ENCODE measurements at regions not wholly inside any gene's neighbourhood (a gene's known extent, or its start where the extent isn't known, plus 50 kb on each side); places are given as distances from the start of the nearest gene placed in this dataset.

DNA sequence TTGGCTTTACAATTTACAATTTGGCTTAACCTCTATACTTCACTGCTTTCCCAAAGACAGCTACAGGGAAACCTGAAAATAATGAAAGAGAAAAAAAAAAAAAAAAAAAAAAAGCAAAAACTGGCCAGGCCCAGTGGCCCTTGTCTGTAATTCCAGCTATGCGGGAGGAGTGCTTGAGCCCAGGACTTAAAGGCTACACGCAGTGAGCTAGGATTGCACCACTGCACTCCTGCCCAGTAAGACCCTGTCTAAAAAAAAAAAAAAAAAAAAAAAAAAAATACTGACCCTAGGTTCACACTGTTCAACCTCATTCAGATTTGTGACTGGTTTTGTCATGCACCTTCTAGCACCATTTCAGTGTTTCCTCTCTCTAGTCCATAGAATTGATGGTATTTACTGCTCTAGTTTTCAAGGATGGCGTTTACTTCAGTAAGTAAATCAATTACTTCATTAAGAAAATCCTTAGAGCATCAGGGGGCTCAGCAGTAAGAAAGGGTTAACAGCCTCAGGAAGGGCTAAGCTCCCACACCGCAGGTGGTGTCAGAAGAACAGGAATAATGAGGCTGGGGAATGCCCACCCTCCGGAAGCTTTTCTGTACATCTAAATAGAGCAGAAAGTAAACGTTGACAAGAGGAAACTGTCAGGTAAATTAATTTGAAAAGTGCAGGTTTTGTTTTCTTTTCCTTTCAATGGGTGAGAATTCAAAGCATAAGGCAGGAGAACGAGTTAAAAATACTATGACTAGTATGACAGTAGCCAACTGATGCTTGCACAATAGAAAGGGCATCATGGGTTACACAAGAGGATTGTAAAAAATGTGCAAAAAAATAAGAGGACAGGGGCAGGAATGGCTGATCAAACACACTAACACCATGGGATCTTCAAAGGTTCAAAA, 115.0 kb upstream of the MDM1 start:
- no peak for DNase-seq
- Mint-ChIP-seq H3K4me1 (ENCODE audit: low read depth in 2 of 2) (peaks cover 74 to 84% of the 10 kb centered on the region in 2 donors), H3K27ac (peak overlapping the region; percentile 25 to 95), H3K36me3 (ENCODE audit: insufficient read depth) (peaks cover 4% of the 10 kb centered on the region), H3K9me3 (peaks cover 4 to 8% of the 10 kb centered on the region in 2 donors), H3K27me3 (no peaks in the 10 kb centered on the region), H3K4me3 (peak overlapping the region; percentile 62 to 75)
- ATAC-seq (replicated peaks), result no peak

DNA sequence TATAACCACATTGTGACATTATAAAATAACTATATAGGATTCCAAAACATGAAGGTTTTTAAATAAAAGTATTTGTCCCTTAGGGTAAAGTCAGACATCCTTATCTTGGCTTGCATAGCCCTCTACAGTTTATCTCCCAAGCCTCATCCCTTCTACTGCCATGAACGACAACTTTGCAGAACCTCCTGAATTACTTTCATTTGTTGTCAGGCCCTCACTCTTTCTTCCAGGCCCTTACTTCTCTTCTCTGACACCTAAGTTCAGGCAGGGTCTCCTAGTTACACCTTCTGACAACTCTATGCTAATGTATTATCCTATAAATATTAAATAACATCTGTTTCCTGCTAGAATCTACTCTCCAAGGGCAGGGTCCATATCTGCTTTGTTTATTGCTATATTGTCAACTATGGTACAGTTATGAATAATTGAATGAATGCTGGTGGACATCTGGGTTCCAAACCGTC, 115.7 kb upstream of the MDM1 start:
- Mint-ChIP-seq H3K36me3 (ENCODE audit: insufficient read depth) (peaks cover 4% of the 10 kb centered on the region), H3K9me3 (peaks cover 4 to 8% of the 10 kb centered on the region in 2 donors), H3K27me3 (no peaks in the 10 kb centered on the region), H3K27ac (peak overlapping the region; percentile 89 to 95), H3K4me3 (peak overlapping the region; percentile 62 to 75), H3K4me1 (ENCODE audit: low read depth in 2 of 2) (peaks cover 72 to 84% of the 10 kb centered on the region in 2 donors)
- DNase-seq (no peak), ATAC-seq (replicated peaks) (no peak)

DNA sequence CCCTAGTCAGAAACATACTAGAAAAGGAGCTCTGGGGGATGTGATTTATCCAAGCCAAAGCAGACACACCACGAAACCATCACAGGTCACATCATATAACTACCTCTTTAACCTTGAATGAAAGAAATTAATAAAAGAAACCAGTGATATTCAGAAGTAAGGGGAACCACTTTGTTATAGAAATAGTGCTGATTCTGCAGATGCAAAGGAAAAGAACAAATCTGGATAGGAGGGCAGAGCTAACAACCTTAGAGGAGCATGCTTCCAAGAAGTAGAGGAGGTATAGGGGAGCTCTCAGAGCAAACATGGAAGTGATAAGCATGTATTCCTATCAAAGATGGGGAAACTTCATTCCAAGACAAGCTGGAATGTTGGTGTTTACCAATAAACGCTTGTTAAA, 117.0 kb upstream of the MDM1 start:
- Mint-ChIP-seq H3K27ac (peak overlapping the region; percentile 89 to 95), H3K4me3 (peak overlapping the region; percentile 62 to 75), H3K36me3 (ENCODE audit: insufficient read depth) (peaks cover 8% of the 10 kb centered on the region), H3K27me3 (no peaks in the 10 kb centered on the region), H3K4me1 (ENCODE audit: low read depth in 2 of 2) (peaks cover 73 to 94% of the 10 kb centered on the region in 2 donors), H3K9me3 (no peaks in the 10 kb centered on the region)
- DNase-seq (no peak), ATAC-seq (replicated peaks) (no peak)

DNA sequence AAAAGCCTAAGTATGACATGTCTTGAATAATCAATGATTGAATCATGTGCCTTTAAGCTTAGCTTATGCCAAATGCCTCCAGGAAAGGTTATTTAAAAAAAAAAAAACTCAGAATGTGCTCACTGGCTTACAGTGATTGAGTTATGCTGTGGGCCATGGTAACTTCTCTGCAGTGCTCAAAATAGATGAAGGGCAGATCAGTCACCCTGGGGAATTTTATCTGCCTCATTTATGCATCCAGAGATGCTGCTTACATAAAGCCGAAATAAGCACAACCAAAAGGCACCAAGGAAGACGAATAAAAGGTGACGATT, 118.7 kb upstream of the MDM1 start:
- DNase-seq (no peak), ATAC-seq (replicated peaks) (peak; percentile 30)
- Mint-ChIP-seq H3K27ac (peak overlapping the region; percentile 89 to 95), H3K9me3 (peaks cover 0 to under 1% of the 10 kb centered on the region in 2 donors), H3K36me3 (ENCODE audit: insufficient read depth) (peaks cover 8% of the 10 kb centered on the region), H3K4me1 (ENCODE audit: low read depth in 2 of 2) (peaks cover 76 to 95% of the 10 kb centered on the region in 2 donors), H3K4me3 (peak overlapping the region; percentile 72 to 75), H3K27me3 (no peaks in the 10 kb centered on the region)

DNA sequence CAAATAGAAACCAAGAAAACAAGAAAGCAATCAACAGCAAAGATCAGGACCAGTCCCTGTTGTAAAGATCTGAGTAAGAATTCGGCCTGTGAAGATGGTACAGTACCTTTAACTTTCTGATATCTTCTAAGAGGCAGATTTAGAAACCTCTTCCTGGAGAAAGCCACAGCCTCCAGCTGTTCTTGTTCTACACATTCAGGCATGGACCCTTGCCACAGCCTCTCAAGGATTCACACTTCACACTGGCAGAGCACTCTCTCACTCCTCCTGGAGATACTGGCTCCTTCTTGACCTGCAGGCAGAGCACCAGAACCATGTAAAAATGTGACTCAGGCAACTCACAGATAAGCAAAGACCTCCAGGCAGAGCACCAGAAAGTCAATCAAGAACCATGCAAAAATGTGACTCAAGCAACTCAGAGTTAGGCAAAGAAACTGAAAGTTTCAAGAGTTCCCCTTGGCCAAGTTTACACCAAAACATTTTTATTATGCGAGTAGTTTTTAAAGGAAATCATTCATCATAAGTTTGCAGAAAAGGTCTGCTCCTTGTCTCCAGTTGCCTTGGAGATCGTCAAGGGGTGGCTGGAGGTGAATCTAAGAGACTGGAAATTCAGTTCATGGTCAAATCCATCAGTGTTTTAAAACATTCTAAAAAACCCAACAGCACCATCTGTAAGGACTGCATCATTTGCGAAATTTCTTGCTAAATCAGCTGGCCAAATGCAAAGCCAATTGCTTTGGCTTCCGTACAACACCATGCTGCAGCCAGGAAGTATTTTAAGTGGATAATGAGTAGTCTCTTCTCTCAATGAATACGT, 119.3 kb upstream of the MDM1 start:
- DNase-seq (peak; percentile 22 to 36 (median 27)), ATAC-seq (replicated peaks) (peak; percentile 67)
- H3K36me3 Mint-ChIP-seq (ENCODE audit: insufficient read depth), result peaks cover 4% of the 10 kb centered on the region
- peak overlapping the region; percentile 89 to 95 for H3K27ac Mint-ChIP-seq
- peaks cover 75 to 96% of the 10 kb centered on the region in 2 donors for H3K4me1 Mint-ChIP-seq (ENCODE audit: low read depth in 2 of 2)
- no peaks in the 10 kb centered on the region for H3K27me3 Mint-ChIP-seq
- H3K9me3 Mint-ChIP-seq, result peaks cover 0 to 5% of the 10 kb centered on the region in 2 donors
- H3K4me3 Mint-ChIP-seq, result peak overlapping the region; percentile 72 to 75

DNA sequence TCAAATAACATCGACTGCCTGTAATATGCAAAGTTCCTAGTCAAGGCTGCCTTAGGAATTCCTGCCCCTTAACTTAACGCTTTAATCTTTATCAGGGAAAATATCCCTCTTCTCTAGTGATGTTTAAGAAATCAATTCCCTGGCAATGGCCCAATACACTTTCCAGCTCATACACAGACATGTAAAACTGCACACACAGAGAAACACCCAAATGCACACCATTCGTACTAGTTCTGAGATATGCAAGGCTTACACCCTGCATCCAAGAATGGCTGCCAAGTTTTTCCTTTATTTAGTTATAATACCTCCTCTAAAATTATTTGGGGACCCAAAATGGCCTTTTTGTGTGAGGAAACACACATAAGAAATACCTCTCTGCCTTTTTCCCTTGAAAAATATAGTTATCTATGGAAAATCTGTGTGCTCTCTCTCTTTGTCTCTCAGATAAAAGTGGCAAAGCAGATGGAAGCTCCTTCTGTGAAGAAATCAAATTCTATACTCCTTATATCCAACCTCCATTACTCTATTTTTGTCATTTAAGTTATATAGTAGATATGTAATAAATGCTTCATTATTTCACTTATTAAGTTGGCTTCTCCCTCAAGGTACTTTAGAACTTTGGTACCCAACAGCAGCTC, 120.0 kb upstream of the MDM1 start:
- DNase-seq (no peak), ATAC-seq (replicated peaks) (no peak)
- Mint-ChIP-seq H3K4me1 (ENCODE audit: low read depth in 2 of 2) (peaks cover 70 to 92% of the 10 kb centered on the region in 2 donors), H3K9me3 (peaks cover 0 to 5% of the 10 kb centered on the region in 2 donors), H3K36me3 (ENCODE audit: insufficient read depth) (peaks cover 4% of the 10 kb centered on the region), H3K27me3 (no peaks in the 10 kb centered on the region), H3K27ac (peak overlapping the region; percentile 89 to 95), H3K4me3 (peak overlapping the region; percentile 72 to 75)

DNA sequence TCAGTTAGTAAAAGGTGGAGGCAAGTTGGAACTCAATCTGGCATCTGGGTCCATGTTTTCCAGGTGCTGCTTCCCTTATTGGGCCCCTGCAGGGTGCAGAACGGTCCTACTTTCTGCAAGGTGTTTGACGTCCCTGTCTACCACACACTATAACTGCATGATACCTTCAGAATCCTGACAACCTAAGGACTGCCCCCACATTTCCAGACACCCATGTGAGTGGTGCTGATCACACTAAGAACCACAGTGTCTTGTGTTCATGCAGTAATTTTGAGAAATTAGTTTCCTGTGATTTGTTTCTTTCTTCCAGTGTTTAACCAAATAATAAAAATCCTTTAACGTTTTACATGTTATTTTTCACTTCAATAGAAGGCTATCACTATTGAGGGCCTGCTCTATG, 121.1 kb upstream of the MDM1 start:
- Mint-ChIP-seq H3K36me3 (ENCODE audit: insufficient read depth) (peaks cover 4% of the 10 kb centered on the region), H3K4me3 (peak overlapping the region; percentile 72 to 75), H3K27ac (peak overlapping the region; percentile 89 to 95), H3K4me1 (ENCODE audit: low read depth in 2 of 2) (peaks cover 73 to 82% of the 10 kb centered on the region in 2 donors), H3K27me3 (no peaks in the 10 kb centered on the region), H3K9me3 (peaks cover 0 to 5% of the 10 kb centered on the region in 2 donors)
- ATAC-seq (replicated peaks) (no peak), DNase-seq (no peak)

DNA sequence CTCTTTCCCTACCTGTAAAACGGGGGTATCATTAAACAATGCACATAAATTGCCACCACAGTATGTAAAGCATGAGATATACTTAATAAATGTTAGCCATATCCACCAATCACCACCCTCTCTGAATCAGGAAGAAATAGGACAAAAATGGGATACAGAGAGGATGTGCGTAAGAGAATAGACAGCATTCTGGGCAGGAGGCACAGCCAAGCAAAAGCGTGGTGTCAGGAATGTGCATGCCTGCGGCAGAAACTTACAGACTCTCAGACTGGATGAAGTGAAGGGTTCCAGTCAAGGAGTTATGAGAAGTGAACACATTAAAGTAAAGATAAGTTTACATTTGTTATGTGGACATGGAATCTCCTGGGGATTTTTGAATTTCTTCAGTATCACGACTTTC, 121.7 kb upstream of the MDM1 start:
- Mint-ChIP-seq H3K4me1 (ENCODE audit: low read depth in 2 of 2) (peaks cover 72 to 82% of the 10 kb centered on the region in 2 donors), H3K9me3 (peaks cover 0 to 5% of the 10 kb centered on the region in 2 donors), H3K36me3 (ENCODE audit: insufficient read depth) (peaks cover 4% of the 10 kb centered on the region), H3K27me3 (no peaks in the 10 kb centered on the region), H3K27ac (peak overlapping the region; percentile 44 to 95), H3K4me3 (peak overlapping the region; percentile 72 to 75)
- ATAC-seq (replicated peaks), result no peak
- DNase-seq, result no peak

DNA sequence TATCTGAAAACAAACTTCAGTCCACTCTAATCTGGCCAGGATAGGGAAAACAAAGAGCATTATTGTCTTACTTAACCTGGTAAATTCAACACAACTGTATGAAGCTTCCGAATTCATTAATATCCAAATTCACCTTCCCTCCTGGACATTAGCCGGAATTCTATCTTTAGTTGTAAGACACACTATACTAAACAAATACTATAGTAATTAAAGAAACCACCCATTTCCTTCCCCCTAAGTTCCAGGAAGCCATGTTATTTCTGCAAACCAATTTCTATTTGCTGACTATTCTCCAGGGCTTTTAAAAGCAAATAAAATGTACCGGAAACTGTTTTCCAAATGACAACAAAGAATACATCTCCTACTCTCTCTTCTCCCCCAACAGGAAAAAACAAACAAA, 122.7 kb upstream of the MDM1 start:
- Mint-ChIP-seq H3K36me3 (ENCODE audit: insufficient read depth) (peaks cover 4% of the 10 kb centered on the region), H3K4me3 (peak overlapping the region; percentile 42 to 76), H3K27ac (peak overlapping the region; percentile 57 to 95), H3K9me3 (peaks cover 0 to 5% of the 10 kb centered on the region in 2 donors), H3K4me1 (ENCODE audit: low read depth in 2 of 2) (peaks cover 63 to 80% of the 10 kb centered on the region in 2 donors), H3K27me3 (no peaks in the 10 kb centered on the region)
- ATAC-seq (replicated peaks) (no peak), DNase-seq (no peak)

DNA sequence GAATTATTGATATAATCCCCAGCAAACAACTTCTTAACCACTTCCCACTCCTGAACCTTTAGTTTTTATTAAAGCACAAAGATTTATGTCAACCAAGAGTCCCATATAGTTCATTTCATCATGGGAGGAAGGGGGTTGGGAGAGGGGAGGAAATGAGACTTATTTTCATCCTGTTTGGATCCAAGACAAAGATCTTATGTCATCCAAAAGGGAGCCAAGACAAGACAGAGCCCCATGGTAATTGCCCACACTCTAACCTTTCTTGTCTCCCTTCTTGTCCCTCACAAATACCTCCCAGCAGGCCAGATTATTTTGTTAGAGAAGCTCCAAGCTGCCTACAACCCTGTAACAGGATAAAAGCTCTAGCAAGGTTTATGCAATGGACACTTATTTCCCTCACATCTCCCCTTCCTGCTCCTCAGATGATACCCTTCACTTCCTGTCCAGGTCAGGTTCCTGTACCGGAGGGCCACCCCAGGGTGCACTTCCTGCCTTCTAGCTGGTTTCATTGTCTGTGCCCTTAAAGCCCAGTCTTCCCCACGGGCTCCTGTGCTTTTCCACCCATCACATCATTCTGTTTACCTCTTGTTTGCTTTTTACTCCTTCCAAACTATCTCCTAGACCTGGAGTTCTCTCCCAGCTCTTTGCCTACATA, 123.7 kb upstream of the MDM1 start:
- DNase-seq (no peak), ATAC-seq (replicated peaks) (no peak)
- peak overlapping the region; percentile 42 to 76 for H3K4me3 Mint-ChIP-seq
- H3K36me3 Mint-ChIP-seq (ENCODE audit: insufficient read depth), result peaks cover 4% of the 10 kb centered on the region
- H3K27me3 Mint-ChIP-seq, result no peaks in the 10 kb centered on the region
- H3K9me3 Mint-ChIP-seq, result peaks cover 0 to 5% of the 10 kb centered on the region in 2 donors
- H3K4me1 Mint-ChIP-seq (ENCODE audit: low read depth in 2 of 2), result peaks cover 56 to 76% of the 10 kb centered on the region in 2 donors
- peak overlapping the region; percentile 57 to 95 for H3K27ac Mint-ChIP-seq

DNA sequence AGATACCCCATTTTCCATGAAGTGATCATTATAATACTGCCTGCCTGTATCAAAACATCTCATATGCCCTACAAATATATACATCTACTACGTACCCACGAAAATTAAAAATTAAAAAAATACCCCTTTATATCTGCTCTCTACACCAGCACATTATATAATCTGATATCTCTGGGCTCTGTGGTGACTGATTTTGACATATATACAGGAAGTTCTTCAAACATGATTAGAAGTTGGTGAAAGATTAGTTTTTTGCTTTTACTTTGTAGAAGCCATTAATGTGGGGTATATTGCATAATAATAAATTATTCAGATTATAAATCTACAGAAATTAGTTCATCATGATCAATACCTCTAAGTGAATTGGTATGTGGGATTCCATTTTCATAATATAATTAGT, 126.7 kb upstream of the MDM1 start:
- H3K4me3 Mint-ChIP-seq, result no peak overlapping the region
- ATAC-seq (replicated peaks) (peak; percentile 49), DNase-seq (no peak)
- peaks cover 38 to 57% of the 10 kb centered on the region in 2 donors for H3K4me1 Mint-ChIP-seq (ENCODE audit: low read depth in 2 of 2)
- H3K27ac Mint-ChIP-seq, result no peak overlapping the region
- peaks cover 5% of the 10 kb centered on the region for H3K36me3 Mint-ChIP-seq (ENCODE audit: insufficient read depth)
- H3K27me3 Mint-ChIP-seq, result no peaks in the 10 kb centered on the region
- H3K9me3 Mint-ChIP-seq, result peaks cover 0 to 5% of the 10 kb centered on the region in 2 donors

DNA sequence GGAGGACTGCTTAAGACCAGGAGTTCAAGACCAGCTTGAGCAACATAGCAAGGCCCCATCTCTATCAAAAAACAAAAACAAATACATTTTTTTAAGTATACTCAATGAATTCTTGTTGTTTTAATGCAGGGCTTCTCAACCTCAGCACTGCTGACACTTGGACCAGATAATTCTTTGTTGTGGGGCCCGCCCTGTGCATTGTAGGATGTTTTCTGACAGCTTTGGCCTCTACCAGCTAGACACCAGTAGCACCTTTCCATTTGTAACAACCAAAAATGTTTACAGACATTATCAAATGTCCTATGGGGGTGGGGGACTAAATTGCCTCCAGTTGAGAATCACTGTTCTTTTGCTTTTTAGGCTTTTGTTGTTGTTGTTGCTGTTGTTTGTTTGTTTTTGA, 128.1 kb upstream of the MDM1 start:
- Mint-ChIP-seq H3K4me1 (ENCODE audit: low read depth in 2 of 2) (peaks cover 26 to 48% of the 10 kb centered on the region in 2 donors), H3K27ac (peak overlapping the region in 1 of 2 donors; percentile 65), H3K4me3 (no peak overlapping the region), H3K27me3 (no peaks in the 10 kb centered on the region), H3K9me3 (peaks cover 0 to 5% of the 10 kb centered on the region in 2 donors), H3K36me3 (ENCODE audit: insufficient read depth) (peaks cover 5% of the 10 kb centered on the region)
- DNase-seq (no peak), ATAC-seq (replicated peaks) (peak; percentile 51)

DNA sequence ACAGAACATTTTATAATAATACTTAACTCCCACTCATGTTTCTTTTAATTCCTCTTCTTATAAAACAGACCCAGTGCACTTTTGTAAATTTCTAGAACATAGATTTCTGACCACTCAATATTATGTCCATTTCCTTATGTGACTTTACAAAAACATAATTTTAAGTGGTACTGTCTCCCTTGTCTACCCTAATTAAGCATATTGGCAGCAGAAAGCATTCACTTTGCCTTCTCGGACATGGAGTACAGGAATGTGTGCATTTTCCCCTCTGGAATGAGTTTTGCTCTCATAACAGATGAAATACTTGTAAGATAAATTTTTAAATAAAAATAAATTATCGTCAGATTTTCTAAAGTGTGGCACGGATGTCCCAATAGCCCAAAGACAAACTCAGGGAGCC, 129.5 kb upstream of the MDM1 start:
- Mint-ChIP-seq H3K36me3 (ENCODE audit: insufficient read depth) (peaks cover 5% of the 10 kb centered on the region), H3K27ac (no peak overlapping the region), H3K27me3 (no peaks in the 10 kb centered on the region), H3K9me3 (no peaks in the 10 kb centered on the region), H3K4me3 (no peak overlapping the region), H3K4me1 (ENCODE audit: low read depth in 2 of 2) (peaks cover 16 to 33% of the 10 kb centered on the region in 2 donors)
- ATAC-seq (replicated peaks) (no peak), DNase-seq (no peak)

All from effector memory CD8-positive, alpha-beta T cell (primary cell).